WERI-Rb-1 (cell line): ENCODE measurements at regions not wholly inside any gene's neighbourhood (a gene's known extent, or its start where the extent isn't known, plus 50 kb on each side); places are given as distances from the start of the nearest gene placed in this dataset.

Experiments
- DNase-seq: peaks from one replicate; pipeline ENCODE4 v3.0.0-alpha.2; 2020
- H3K27ac ChIP-seq: fragments of 250-450 bp; sonication (Bioruptor Pico); 2 replicates; pipeline ENCODE4 v1.5.1; 2020; ENCODE audit warnings: mild to moderate bottlenecking, moderate library complexity
- H3K27me3 ChIP-seq: fragments of 250-450 bp; sonication (Bioruptor Pico); 2 replicates; pipeline ENCODE4 v1.5.1; 2021; ENCODE audit warnings: mild to moderate bottlenecking, low read depth, moderate library complexity; ENCODE audit not compliant: insufficient read depth, severe bottlenecking
- H3K36me3 ChIP-seq: fragments of 250-450 bp; sonication (Bioruptor Pico); 2 replicates; pipeline ENCODE4 v1.5.1; 2020; ENCODE audit warnings: mild to moderate bottlenecking, moderate library complexity
- H3K4me3 ChIP-seq: 2 replicates; pipeline ENCODE4 v1.5.1; 2011; ENCODE audit warnings: low read depth, mild to moderate bottlenecking, control low read depth, low read length
- H3K9me3 ChIP-seq: fragments of 250-450 bp; sonication (Bioruptor Pico); 2 replicates; pipeline ENCODE4 v1.5.1; 2021; ENCODE audit warnings: mild to moderate bottlenecking, moderate library complexity; ENCODE audit not compliant: severe bottlenecking
- CTCF ChIP-seq: IDR thresholded peaks from 2 replicates; pipeline ENCODE4 v1.5.1; 2011; ENCODE audit warnings: low read depth, mild to moderate bottlenecking, control low read depth, inconsistent platforms, low read length

- no peaks in the 10 kb centered on the region for H3K36me3 ChIP-seq
Observed at GRCh38 chr11:134615041-134615615, 203.1 kb upstream of the B3GAT1 start.

GRCh38 chr11:134614141-134614540, 202.1 kb upstream of the B3GAT1 start:
- TF ChIP-seq CTCF = no peak
- H3K36me3 ChIP-seq = no peaks in the 10 kb centered on the region
- no peak for DNase-seq
- H3K27ac ChIP-seq = no peak overlapping the region
- no peaks in the 10 kb centered on the region for H3K9me3 ChIP-seq
- peaks cover 69% of the 10 kb centered on the region for H3K27me3 ChIP-seq
- H3K4me3 ChIP-seq = no peak overlapping the region

More at GRCh38 chr11:134615041-134615615, 203.1 kb upstream of the B3GAT1 start:
- no peak for DNase-seq
- Histone ChIP-seq H3K4me3 (no peak overlapping the region), H3K9me3 (no peaks in the 10 kb centered on the region), H3K27me3 (peaks cover 62% of the 10 kb centered on the region), H3K27ac (no peak overlapping the region)
- TF ChIP-seq CTCF = no peak

GRCh38 chr11:134613646-134614045, 201.6 kb upstream of the B3GAT1 start:
- no peak for TF ChIP-seq CTCF

GRCh38 chr11:134612140-134613030, 200.3 kb upstream of the B3GAT1 start:
- Histone ChIP-seq H3K36me3 (no peaks in the 10 kb centered on the region), H3K27ac (no peak overlapping the region), H3K9me3 (no peaks in the 10 kb centered on the region), H3K27me3 (peaks cover 75% of the 10 kb centered on the region), H3K4me3 (no peak overlapping the region)
- no peak for DNase-seq
- no peak for TF ChIP-seq CTCF

More at GRCh38 chr11:134613646-134614045, 201.6 kb upstream of the B3GAT1 start:
- peaks cover 69% of the 10 kb centered on the region for H3K27me3 ChIP-seq
- no peak overlapping the region for H3K27ac ChIP-seq
- DNase-seq = no peak
- H3K9me3 ChIP-seq = no peaks in the 10 kb centered on the region
- no peaks in the 10 kb centered on the region for H3K36me3 ChIP-seq
- H3K4me3 ChIP-seq = no peak overlapping the region

- DNase-seq = no peak
- Histone ChIP-seq H3K4me3 (no peak overlapping the region), H3K27ac (no peak overlapping the region), H3K27me3 (peaks cover 75% of the 10 kb centered on the region), H3K36me3 (no peaks in the 10 kb centered on the region), H3K9me3 (no peaks in the 10 kb centered on the region)
- TF ChIP-seq CTCF = no peak
Observed at GRCh38 chr11:134611537-134611936, 199.5 kb upstream of the B3GAT1 start.
